NCI-H1436 (cell line): ENCODE measurements at regions not wholly inside any gene's neighbourhood (a gene's known extent, or its start where the extent isn't known, plus 50 kb on each side); places are given as distances from the start of the nearest gene placed in this dataset.
"Not testable (repeated sequence)": the region's sequence is repeated elsewhere in the genome, so short reads cannot be mapped to it uniquely, and the experiment has no call there.

Experiments
- DNase-seq: peaks from one replicate; lab custom pipeline; 2025; lab: John Stamatoyannopoulos, UW

- no peak for DNase-seq
These were observed 533.9 kb downstream of the RFPL4B start for GRCh38 chr6:112881027-112881426.

GRCh38 chr6:112881828-112882780 is 535.0 kb downstream of the RFPL4B start:
- no peak for DNase-seq

GRCh38 chr6:112883095-112883494 is 536.0 kb downstream of the RFPL4B start:
- no peak for DNase-seq

- DNase-seq = no peak
These were observed 539.3 kb downstream of the RFPL4B start for GRCh38 chr6:112886415-112886814.

- not testable (repeated sequence) for DNase-seq
These were observed 540.3 kb downstream of the RFPL4B start for GRCh38 chr6:112887424-112887823.

- no peak for DNase-seq
These were observed 552.4 kb downstream of the RFPL4B start for GRCh38 chr6:112899541-112899940.

GRCh38 chr6:112903361-112903760 is 556.2 kb downstream of the RFPL4B start:
- no peak for DNase-seq

DNA sequence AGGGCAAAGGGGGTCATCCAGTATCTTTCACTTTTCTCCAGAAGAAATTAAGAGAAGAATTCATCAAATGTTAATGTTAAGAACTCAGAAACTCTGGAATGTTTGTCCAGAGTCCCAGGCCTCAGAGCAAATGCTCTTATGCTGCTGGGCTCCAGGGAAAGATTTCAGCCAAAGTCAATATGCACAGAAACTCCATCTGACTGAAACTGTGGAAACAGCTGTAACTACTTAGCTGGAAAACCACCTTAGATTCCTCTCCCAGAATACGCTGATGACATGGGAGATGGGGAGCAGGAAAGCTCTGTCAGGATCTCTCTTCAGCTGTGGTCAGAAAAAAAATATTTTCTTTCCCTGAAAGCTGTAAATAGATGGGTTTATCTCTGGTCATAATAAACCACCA is 559.6 kb downstream of the RFPL4B start:
- DNase-seq = no peak

DNA sequence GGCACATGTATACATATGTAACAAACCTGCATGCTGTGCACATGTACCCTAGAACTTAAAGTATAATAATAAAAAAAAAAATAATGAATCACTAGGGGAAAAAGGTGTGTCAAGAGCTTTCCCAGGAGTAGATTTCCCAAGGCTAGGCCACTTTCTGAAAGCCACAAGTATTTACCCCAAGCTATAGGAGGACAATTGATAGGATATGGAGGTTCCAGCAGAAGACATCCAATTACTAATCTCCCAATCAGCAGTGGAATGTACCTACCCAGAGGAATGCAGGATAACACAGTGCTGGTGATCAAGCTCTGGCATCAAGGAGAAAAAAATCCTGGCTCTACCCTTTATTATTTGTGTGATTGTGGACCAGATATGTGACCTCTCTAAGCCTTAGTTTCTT is 562.7 kb downstream of the RFPL4B start:
- DNase-seq = no peak

- no peak for DNase-seq
These were observed 563.1 kb downstream of the RFPL4B start for GRCh38 chr6:112910256-112910655.

DNA sequence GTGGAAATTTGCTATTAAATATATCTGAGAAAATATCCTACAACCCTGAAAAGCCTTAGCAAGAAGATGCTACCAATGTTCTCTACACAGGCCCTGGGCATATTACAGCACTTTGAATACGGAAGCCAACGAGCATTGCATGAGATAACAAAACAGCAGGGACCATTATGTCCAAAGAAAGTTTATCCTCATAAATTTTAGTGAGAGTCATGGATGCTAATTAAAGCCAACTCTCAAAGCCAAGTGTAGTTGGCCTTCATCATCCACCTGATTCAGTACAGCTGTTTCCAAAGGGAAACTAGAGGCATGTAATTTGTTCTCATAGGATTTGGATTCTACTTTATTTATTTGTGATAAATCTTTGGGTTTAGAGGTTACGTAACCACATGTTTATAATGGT is 564.8 kb downstream of the RFPL4B start:
- DNase-seq = no peak

DNA sequence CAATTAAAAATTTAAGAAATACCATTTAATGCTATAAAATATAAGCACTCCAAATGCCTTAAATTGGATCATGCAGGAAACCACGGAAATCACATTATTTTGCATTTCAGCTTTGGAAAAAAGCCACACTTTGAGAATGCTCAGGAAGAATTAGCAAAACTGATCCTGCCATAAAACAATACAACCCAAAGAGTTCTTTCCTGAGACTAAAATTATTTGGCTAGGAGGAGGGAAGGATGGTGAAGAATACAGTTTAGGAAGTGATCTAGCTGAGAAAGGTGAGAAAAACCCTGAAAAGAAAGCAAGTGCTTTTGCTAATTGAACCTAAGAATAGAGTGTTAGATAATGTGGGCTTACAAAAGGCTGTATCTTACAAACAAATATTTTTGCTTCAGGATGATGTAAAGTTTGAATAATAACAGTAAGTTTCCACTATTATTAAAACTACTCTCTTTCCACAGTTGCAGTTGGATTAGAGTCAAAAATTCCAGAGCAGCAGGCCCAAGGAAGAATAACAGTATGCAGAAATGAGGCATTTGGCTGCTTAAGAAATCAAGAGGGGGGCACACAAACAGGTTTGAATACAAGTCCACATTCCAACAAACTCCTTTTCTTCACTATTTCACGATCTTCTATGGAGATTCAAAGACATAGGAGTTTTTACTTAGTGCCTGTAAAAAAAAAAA is 565.4 kb downstream of the RFPL4B start:
- DNase-seq = no peak

DNA sequence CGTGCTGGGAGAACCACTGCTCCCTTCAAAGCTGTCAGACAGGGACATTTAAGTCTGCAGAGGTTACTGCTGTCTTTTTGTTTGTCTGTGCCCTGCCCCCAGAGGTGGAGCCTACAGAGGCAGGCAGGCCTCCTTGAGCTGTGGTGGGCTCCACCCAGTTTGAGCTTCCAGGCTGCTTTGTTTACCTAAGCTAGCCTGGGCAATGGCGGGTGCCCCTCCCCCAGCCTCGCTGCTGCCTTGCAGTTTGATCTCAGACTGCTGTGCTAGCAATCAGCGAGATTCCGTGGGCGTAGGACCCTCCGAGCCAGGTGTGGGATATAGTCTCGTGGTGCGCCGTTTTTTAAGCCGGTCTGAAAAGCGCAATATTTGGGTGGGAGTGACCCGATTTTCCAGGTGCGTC is 572.6 kb downstream of the RFPL4B start:
- not testable (repeated sequence) for DNase-seq

- DNase-seq = no peak
These were observed 573.9 kb downstream of the RFPL4B start for GRCh38 chr6:112920994-112921393.

- no peak for DNase-seq
These were observed 576.9 kb downstream of the RFPL4B start for GRCh38 chr6:112923940-112924587.

GRCh38 chr6:112925702-112926101 is 578.6 kb downstream of the RFPL4B start:
- DNase-seq = no peak

- DNase-seq = no peak
These were observed 580.7 kb downstream of the RFPL4B start for GRCh38 chr6:112927641-112928320.

GRCh38 chr6:112929641-112930040 is 582.5 kb downstream of the RFPL4B start:
- no peak for DNase-seq

DNA sequence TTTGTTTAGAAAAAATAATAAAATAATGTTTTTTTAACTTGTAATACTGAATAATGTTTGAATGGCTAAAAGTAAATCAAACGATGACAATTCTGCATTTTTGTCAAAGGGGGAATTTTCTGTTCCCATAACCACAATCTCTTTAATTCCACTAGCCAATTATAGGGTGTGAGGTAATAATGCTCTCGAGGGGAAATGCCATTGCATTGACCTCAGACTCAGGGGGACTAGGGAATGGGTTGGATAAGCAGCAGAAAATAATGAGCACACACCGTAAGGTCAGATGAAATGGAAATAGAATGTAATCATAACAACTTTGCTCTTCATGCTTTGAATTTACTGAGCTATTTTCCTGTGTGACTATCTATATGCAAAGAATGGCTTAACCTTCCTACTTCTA is 584.7 kb downstream of the RFPL4B start:
- no peak for DNase-seq

DNA sequence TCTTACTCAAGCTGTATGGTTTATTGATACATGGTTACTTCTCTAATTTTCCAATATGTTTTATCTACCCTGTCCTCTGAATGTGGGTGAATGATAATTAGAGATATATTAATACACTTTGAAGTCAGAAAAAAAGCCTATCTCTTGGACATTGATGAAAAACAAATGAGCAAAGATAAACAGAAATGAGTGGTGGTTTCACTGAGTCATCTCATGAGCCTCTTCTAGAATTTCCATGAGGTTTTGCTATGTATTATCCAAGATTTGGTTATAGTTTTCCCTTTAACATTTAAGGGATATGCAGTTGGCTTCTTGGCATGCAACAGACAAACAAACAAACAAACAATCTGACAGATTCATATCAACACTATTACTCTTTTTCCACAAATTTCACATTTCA is 586.8 kb downstream of the RFPL4B start:
- no peak for DNase-seq

- no peak for DNase-seq
These were observed 587.5 kb downstream of the RFPL4B start for GRCh38 chr6:112934433-112935327.
